SK-N-SH treated with all-trans-retinoic acid at 6 μM for 48 hours (cell line): ENCODE measurements at regions not wholly inside any gene's neighbourhood (a gene's known extent, or its start where the extent isn't known, plus 50 kb on each side); places are given as distances from the start of the nearest gene placed in this dataset.

ENCODE experiments used
- ATAC-seq: fragments of 200-7000 bp; cut with Tn5 transposase; 3 replicates; pipeline ENCODE4 v1.9.1; 2020; ENCODE audit warnings: mild to moderate bottlenecking, moderate library complexity
- ARNTL ChIP-seq: fragments of 450-650 bp; formaldehyde crosslinking; IDR thresholded peaks from 2 replicates; pipeline ENCODE4 v1.5.0; 2020; ENCODE audit warnings: low read depth, mild to moderate bottlenecking, moderate library complexity, borderline replicate concordance
- BACH2 ChIP-seq: fragments of 250-450 bp; sonication (Bioruptor Pico); IDR thresholded peaks from 2 replicates; pipeline ENCODE4 v1.9.0; 2021; ENCODE audit warnings: mild to moderate bottlenecking, borderline replicate concordance
- CSDC2 ChIP-seq: fragments of 250-450 bp; sonication (Bioruptor Pico); IDR thresholded peaks from 2 replicates; pipeline ENCODE4 v1.5.0; 2020; ENCODE audit warnings: mild to moderate bottlenecking, moderate library complexity
- ESRRG ChIP-seq: fragments of 250-450 bp; sonication (Bioruptor Pico); IDR thresholded peaks from 2 replicates; pipeline ENCODE4 v1.6.1; 2021; ENCODE audit warnings: mild to moderate bottlenecking
- GLIS3 ChIP-seq: fragments of 250-450 bp; sonication (Bioruptor Pico); IDR thresholded peaks from 2 replicates; pipeline ENCODE4 v1.5.0; 2020; ENCODE audit warnings: mild to moderate bottlenecking, moderate library complexity
- ISL1 ChIP-seq: fragments of 250-450 bp; sonication (Bioruptor Pico); IDR thresholded peaks from 2 replicates; pipeline ENCODE4 v2.1.2; 2022; ENCODE audit warnings: mild to moderate bottlenecking, moderate library complexity
- OSR1 ChIP-seq: fragments of 250-450 bp; sonication (Bioruptor Pico); IDR thresholded peaks from 2 replicates; pipeline ENCODE4 v1.8.0; 2022; ENCODE audit warnings: moderate library complexity, mild to moderate bottlenecking, inconsistent platforms
- PATZ1 ChIP-seq: fragments of 250-450 bp; sonication (Bioruptor Pico); IDR thresholded peaks from 2 replicates; pipeline ENCODE4 v1.8.0; 2020; ENCODE audit warnings: mild to moderate bottlenecking, moderate library complexity, borderline replicate concordance
- PPARA ChIP-seq: fragments of 250-450 bp; sonication (Bioruptor Pico); IDR thresholded peaks from 2 replicates; pipeline ENCODE4 v1.5.0; 2020; ENCODE audit warnings: mild to moderate bottlenecking, borderline replicate concordance
- RARB ChIP-seq: fragments of 250-450 bp; sonication (Bioruptor Pico); IDR thresholded peaks from 2 replicates; pipeline ENCODE4 v1.8.0; 2021; ENCODE audit warnings: mild to moderate bottlenecking, moderate library complexity
- SNAI2 ChIP-seq: fragments of 250-450 bp; sonication (Bioruptor Pico); IDR thresholded peaks from 2 replicates; pipeline ENCODE4 v1.5.0; 2020; ENCODE audit warnings: mild to moderate bottlenecking, moderate library complexity
- TCF4 ChIP-seq: fragments of 250-450 bp; sonication (Bioruptor Pico); IDR thresholded peaks from 2 replicates; pipeline ENCODE4 v1.8.0; 2021; ENCODE audit warnings: mild to moderate bottlenecking, moderate library complexity, borderline replicate concordance
- TOX ChIP-seq: fragments of 250-450 bp; sonication (Bioruptor Pico); IDR thresholded peaks from 2 replicates; pipeline ENCODE4 v1.8.0; 2021; ENCODE audit warnings: mild to moderate bottlenecking, moderate library complexity, borderline replicate concordance
- ZFP3 ChIP-seq: fragments of 250-450 bp; sonication (Bioruptor Pico); IDR thresholded peaks from 2 replicates; pipeline ENCODE4 v1.5.0; 2020; ENCODE audit warnings: mild to moderate bottlenecking, moderate library complexity
- ZFP30 ChIP-seq: fragments of 450-650 bp; formaldehyde crosslinking; IDR thresholded peaks from 2 replicates; pipeline ENCODE4 v1.5.0; 2022; ENCODE audit warnings: mild to moderate bottlenecking, moderate library complexity
- ZNF565 ChIP-seq: fragments of 450-650 bp; formaldehyde crosslinking; conservative IDR thresholded peaks from 2 replicates; pipeline ENCODE4 v1.5.0; 2020; ENCODE audit warnings: low read depth, mild to moderate bottlenecking, moderate library complexity
- ZNF70 ChIP-seq: fragments of 450-650 bp; formaldehyde crosslinking; IDR thresholded peaks from 2 replicates; pipeline ENCODE4 v1.5.0; 2020; ENCODE audit warnings: mild to moderate bottlenecking, moderate library complexity
- ZNF8 ChIP-seq: fragments of 450-650 bp; formaldehyde crosslinking; IDR thresholded peaks from 2 replicates; pipeline ENCODE4 v1.5.0; 2020; ENCODE audit warnings: mild to moderate bottlenecking, moderate library complexity
- TF ChIP-seq, protein P1 (sequence below): fragments of 250-450 bp; sonication (Bioruptor Pico); IDR thresholded peaks from 2 replicates; pipeline ENCODE4 v1.5.0; 2020; ENCODE audit warnings: mild to moderate bottlenecking, moderate library complexity
- TF ChIP-seq, protein P2 (sequence below): fragments of 250-450 bp; sonication (Bioruptor Pico); IDR thresholded peaks from 2 replicates; pipeline ENCODE4 v1.5.1; 2021; ENCODE audit warnings: mild to moderate bottlenecking, moderate library complexity

DNA sequence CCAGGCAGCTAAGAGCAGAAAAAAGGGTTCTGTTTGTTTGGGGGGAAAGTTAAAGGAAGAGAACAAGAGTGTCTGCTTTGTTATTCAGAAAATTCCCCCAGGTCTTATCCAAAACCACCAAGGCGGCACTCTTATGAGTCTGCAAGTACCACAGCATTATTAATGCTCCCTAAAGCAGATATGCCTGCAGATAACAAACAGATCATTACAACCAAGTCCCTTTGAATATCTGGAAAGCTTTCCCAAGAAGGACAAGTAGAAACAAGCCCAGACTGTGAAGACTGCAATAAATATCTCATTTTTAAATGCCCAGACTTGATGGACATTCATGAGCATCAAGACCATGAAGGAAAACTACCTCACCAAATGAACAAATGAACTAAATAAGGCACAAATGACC, 278.6 kb upstream of the TMEFF2 start:
- TF ChIP-seq GLIS3 (CRISPR knock-in tag) = no peak
- TF ChIP-seq OSR1 (CRISPR knock-in tag) = no peak
- TF ChIP-seq CSDC2 = no peak
- no peak for TF ChIP-seq ESRRG (CRISPR knock-in tag)
- TF ChIP-seq BACH2 (CRISPR knock-in tag) = no peak
- TF ChIP-seq ZNF70 (CRISPR knock-in tag) = no peak
- no peak for TF ChIP-seq PATZ1 (CRISPR knock-in tag)
- TF ChIP-seq, protein P1, sequence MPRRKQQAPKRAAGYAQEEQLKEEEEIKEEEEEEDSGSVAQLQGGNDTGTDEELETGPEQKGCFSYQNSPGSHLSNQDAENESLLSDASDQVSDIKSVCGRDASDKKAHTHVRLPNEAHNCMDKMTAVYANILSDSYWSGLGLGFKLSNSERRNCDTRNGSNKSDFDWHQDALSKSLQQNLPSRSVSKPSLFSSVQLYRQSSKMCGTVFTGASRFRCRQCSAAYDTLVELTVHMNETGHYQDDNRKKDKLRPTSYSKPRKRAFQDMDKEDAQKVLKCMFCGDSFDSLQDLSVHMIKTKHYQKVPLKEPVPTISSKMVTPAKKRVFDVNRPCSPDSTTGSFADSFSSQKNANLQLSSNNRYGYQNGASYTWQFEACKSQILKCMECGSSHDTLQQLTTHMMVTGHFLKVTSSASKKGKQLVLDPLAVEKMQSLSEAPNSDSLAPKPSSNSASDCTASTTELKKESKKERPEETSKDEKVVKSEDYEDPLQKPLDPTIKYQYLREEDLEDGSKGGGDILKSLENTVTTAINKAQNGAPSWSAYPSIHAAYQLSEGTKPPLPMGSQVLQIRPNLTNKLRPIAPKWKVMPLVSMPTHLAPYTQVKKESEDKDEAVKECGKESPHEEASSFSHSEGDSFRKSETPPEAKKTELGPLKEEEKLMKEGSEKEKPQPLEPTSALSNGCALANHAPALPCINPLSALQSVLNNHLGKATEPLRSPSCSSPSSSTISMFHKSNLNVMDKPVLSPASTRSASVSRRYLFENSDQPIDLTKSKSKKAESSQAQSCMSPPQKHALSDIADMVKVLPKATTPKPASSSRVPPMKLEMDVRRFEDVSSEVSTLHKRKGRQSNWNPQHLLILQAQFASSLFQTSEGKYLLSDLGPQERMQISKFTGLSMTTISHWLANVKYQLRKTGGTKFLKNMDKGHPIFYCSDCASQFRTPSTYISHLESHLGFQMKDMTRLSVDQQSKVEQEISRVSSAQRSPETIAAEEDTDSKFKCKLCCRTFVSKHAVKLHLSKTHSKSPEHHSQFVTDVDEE (CRISPR knock-in tag) = no peak
- no peak for TF ChIP-seq ZFP3 (CRISPR knock-in tag)
- TF ChIP-seq ISL1 = no peak
- no peak for TF ChIP-seq ARNTL (CRISPR knock-in tag)
- TF ChIP-seq RARB = no peak
- TF ChIP-seq SNAI2 (CRISPR knock-in tag) = no peak
- TF ChIP-seq TCF4 (CRISPR knock-in tag) = no peak
- TF ChIP-seq, all 23 proteins: peak for 0
- ATAC-seq = no peak

- TF ChIP-seq ARNTL (CRISPR knock-in tag) (no peak), ZNF565 (CRISPR knock-in tag) (no peak), TOX (CRISPR knock-in tag) (no peak), ISL1 (no peak), SNAI2 (CRISPR knock-in tag) (no peak), PPARA (CRISPR knock-in tag) (no peak)
- TF ChIP-seq, protein P1 (CRISPR knock-in tag) = no peak
- no peak for ATAC-seq
Observed at GRCh38 chr2:192471982-192472381, 277.2 kb upstream of the TMEFF2 start.

GRCh38 chr2:192469612-192470011, 274.9 kb upstream of the TMEFF2 start:
- no peak for TF ChIP-seq ZFP3 (CRISPR knock-in tag)
- TF ChIP-seq SNAI2 (CRISPR knock-in tag) = no peak
- TF ChIP-seq, protein P2, sequence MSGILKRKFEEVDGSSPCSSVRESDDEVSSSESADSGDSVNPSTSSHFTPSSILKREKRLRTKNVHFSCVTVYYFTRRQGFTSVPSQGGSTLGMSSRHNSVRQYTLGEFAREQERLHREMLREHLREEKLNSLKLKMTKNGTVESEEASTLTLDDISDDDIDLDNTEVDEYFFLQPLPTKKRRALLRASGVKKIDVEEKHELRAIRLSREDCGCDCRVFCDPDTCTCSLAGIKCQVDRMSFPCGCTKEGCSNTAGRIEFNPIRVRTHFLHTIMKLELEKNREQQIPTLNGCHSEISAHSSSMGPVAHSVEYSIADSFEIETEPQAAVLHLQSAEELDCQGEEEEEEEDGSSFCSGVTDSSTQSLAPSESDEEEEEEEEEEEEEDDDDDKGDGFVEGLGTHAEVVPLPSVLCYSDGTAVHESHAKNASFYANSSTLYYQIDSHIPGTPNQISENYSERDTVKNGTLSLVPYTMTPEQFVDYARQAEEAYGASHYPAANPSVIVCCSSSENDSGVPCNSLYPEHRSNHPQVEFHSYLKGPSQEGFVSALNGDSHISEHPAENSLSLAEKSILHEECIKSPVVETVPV = no peak
- no peak for TF ChIP-seq BACH2 (CRISPR knock-in tag)
- no peak for TF ChIP-seq ESRRG (CRISPR knock-in tag)
- TF ChIP-seq ISL1 = no peak
- TF ChIP-seq PATZ1 (CRISPR knock-in tag) = no peak
- no peak for TF ChIP-seq OSR1 (CRISPR knock-in tag)
- TF ChIP-seq, protein P1 (CRISPR knock-in tag) = peak; percentile 31; the same call in 1 of the 2 replicates
- peak; percentile 95 for TF ChIP-seq TCF4 (CRISPR knock-in tag)
- no peak for TF ChIP-seq TOX (CRISPR knock-in tag)
- TF ChIP-seq ZNF565 (CRISPR knock-in tag) = no peak
- no peak for TF ChIP-seq ZNF8 (CRISPR knock-in tag)
- no peak for TF ChIP-seq CSDC2
- TF ChIP-seq PPARA (CRISPR knock-in tag) = no peak
- no peak for TF ChIP-seq RARB
- TF ChIP-seq ZFP30 = no peak
- no peak for ATAC-seq
